Anterior cingulate cortex (tissue), 58 donors: ENCODE measurements at regions not wholly inside any gene's neighbourhood (a gene's known extent, or its start where the extent isn't known, plus 50 kb on each side); places are given as distances from the start of the nearest gene placed in this dataset.

Source experiments
- DNase-seq, 58 donors: peaks; one replicate each; lab custom pipeline; 2025; lab: John Stamatoyannopoulos, UW

DNA sequence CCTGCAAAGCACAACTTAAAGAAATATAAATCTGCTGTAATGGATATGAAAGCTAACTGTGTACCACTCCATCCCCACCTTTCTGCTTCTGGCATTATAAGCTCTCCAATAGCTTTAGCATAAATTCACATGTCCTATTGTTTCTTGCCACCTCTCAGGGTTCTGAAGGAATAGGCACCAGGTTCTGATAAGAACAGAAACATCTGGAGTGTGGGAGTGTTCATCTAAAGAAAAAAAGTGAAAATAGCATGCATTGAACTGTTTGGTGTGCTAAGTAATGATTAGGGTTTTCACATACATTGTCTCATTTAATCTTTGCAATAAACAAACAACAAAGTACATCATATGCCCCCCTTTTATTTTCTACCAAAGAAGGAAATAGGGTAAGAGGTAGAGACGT lies 72.3 kb downstream of the FAM76B start:
- no peak for DNase-seq

DNA sequence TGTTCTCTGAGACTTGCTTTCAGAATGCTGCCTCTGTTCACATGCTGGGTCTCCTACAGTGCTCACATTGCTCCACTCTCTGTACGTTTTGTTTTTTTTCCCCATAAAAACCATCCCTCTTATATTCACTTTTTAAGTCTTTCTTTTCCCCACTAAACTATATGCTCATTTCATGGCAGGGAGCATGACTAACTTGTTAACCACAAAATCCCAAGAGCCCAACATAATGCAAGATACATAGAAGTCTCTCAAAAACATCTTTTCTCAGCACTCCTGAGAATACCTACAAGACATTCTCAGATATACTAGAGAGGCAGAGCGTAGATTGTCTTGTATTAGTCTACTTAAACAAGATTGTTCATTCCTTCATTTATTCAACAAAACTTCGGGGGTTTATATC lies 73.3 kb downstream of the FAM76B start:
- DNase-seq = no peak

DNA sequence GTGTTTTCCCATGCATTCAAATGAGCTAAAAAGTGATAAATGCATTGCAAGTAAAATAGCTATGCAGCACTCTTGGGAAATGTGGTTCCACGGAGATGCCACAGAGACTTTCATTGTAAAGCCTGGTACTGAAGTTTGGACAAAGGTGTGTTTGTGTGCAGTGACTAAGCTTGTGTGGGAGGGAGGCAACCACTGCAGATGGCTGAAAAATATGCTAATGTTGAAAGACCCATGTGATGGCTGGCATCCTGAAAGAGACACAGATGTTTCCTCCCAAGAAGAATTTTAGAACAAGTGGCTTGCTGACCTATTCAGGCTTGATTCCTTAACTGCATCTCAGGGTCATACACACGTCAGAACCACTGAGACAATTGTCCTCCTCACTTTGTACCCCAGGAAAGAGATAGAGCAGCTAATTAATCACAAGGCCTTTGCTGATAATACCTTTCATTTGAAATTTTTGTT lies 73.8 kb downstream of the FAM76B start:
- DNase-seq = peak in 16 of 58 donors; percentile 3 to 82 (median 38)

DNA sequence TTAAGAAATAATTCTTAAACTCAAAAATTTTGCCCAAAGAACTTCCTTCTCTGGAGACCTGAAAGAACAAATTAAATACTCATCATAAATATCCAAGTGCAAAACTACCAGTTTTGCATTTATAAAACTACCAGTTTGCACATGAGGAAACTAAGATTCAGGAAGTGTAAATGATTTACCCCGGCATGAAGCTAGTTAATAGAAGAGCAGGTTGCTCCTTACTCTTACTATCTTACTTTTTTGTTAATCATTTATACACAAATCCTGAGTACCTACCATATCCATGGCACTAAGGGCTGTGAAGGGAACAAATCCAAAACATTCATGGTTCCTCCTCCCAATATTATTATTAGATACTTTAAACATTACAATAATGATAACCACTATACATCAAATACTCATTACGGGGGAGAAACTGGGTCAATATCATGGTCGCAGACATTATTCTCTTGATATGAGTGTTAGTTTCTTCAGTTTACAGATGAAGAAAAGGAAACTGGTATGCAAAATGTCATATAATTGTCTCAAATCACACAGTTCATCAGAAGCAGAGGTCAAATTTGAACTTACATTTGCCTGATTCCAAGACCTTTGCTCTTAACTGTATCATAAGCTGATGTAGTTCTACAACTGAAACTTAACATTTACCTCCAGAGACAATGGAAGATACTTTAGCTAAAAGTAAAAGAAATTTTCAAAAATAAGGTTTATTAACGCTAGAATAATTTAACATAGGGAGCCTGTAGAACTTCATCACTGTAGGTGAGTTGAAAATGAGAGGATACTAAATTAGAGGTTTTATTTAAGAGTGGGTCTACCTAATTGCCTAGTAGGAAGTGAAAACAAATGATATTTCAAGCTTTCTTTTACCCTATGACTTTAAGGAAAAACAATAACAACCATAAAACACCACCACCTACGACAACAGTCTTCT lies 74.5 kb downstream of the FAM76B start:
- no peak for DNase-seq

DNA sequence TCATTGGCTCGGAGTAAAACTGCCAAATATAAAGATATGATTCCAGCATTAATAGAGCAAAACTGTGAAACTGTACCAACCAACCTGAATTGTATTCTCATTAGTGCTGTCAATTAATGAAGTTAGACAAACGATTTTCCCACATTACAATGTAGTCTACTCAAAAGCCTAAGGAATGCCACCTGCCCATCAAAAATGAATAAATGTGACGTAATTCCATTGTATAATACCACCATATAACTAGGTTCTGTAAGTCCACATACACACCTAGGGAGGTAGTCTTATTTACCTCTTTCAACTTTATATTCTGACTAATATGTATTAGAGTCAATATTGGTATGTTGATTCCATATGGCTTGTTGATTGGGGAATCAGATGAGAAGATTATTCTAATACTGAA lies 76.2 kb downstream of the FAM76B start:
- DNase-seq = no peak

DNA sequence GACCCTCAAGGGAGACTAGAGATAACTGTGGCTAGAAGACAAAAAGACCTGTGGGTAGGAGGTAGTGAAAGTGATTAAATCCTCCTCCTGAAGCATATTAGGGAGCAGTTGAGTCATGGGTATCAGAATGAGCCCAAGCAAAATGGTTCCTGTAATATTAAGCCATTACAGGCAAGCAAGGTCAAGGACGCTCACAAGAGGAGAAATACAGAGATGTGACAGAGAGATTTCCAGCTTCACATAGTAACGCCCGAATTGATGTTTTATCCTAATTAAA lies 77.7 kb downstream of the FAM76B start:
- DNase-seq = no peak

DNA sequence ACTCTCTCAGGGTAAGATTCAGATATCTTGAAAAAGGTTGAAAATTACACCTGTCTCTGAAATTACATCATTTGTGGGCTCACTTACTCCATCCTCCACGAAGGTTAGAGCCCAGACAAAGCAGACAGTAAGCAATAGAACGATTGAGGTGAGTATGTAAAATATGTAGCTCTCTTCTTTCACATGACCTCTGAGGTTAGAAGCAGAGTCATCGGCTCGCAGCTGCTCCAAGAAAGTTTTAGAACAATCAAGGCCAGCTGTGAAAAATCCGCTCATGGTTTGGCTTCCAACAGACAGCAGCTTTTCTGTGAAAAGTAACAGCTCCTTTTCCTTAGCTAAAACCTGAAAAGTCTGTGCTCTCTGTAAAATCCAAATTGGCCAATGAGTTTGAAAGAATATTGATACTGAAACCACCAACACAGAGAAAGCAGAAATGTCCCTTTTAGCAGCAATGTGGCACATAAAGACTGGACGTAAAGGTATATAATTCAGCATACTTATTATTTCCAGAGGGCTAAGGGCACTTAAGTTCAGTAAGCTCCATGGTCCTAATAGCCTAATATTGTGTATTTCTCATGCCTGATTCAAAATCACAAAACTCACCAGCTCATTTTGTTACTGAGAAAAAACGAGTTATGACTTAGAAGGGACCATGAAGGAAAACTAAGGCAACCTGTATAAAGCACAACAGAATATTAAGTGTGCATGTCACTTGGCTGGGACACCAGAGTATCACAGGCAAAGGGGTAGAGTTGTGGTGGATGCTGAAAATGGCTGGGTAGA lies 78.2 kb downstream of the FAM76B start:
- no peak for DNase-seq

DNA sequence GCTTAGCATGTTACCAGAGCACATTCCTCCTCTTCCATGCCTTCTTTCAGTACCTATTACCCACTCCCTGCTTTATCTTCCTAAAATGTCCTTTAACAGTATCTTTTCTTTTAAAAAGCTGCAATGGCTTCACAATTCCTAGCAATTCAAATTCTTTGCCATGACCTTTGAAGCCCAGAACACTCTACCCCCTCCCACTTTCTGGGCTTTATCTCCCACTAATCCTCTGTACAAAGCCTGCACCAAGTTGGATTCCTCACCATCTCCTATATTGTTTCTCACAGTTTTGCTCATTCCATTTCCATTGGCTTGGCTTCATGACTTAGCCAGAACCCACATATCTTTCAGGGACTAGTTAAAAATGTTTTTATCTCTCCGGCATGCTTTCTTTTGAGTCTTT lies 80.9 kb downstream of the FAM76B start:
- no peak for DNase-seq

DNA sequence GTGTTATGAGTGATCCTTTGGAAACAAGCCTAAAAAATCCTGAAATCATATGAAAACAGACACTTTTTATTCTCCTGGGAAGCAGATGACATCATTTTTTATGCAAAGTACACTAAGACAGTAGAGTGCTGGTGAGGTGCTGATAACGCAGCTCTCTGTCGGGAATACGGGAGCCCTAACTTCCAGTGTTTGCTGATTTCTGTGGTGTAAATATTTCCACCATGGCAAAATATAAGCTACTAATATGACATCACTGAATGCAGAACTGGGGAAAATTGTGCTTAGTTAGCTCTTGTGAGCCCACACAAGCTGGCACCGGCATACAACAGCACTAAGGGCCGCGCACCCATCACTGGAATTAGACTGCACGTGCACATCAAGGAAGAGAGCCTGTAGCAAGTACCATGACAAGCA lies 82.6 kb downstream of the FAM76B start:
- DNase-seq = no peak

DNA sequence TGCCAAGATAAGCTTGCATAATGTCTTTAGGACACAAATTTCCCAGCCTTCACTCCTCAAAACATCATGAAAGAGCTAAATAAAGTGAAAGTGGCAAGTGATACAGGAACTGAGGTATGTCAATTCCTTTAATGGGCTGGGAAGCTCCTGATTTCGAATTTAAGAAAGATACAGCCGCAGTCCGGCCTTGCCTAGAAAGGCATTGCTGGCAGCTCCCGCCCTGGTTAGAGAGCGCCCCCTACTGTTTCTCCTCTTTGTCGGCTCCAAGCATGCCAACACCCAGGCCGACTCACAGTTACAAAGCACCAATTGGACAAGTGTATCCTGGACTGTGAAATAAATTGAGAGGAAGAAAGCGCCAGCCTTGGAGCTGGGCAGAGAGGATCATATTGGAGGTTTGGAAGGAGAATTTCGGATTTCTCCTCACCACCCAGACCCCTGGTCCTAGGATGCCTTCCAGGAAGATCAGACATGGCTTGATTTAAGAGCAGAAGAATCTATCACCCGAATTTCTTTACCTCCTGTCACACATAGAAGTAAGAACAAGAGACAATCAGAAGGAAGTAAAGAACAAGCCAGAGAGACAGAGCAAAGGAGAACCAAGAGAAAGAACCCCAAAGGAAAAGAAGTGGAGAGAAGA lies 84.0 kb downstream of the FAM76B start:
- DNase-seq = peak in 57 of 58 donors; percentile 8 to 91 (median 74)

DNA sequence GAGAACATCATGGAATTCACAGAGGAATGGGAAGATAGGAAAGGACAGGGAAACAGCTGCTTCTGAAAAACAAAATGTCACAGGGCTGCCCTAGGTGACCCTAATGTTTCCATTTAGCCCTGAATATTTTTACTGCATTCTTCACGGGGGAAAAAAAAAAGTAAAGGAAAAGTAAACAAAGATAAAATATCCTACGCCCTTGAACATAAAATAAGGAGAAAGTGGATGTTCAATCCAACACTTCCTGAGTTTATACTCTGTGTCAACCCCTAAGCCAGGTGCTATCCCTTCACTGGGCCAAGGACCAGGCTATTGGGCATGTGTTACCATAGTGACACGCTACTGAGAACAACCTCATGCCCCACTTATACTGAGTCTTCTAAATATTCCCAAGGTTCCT lies 84.7 kb downstream of the FAM76B start:
- no peak for DNase-seq

DNA sequence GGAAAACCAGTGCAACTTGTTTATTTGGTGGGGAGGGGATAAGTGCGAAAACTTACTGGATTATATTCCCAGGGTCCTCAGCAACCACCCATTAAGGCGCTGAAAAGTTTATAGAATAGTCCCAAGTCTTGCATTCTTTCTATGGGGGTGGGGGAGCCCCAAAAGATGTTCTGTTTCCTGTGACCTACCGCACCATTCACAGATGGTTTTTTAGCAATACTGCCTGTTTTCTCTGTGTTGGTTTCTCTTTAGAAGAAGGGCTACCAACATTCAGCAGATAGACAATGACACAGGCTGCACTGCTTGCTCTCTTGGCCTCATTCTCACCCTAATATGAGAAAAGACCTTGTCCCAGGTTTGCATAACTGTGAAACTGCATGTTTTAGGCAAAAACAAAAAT lies 86.5 kb downstream of the FAM76B start:
- no peak for DNase-seq

DNA sequence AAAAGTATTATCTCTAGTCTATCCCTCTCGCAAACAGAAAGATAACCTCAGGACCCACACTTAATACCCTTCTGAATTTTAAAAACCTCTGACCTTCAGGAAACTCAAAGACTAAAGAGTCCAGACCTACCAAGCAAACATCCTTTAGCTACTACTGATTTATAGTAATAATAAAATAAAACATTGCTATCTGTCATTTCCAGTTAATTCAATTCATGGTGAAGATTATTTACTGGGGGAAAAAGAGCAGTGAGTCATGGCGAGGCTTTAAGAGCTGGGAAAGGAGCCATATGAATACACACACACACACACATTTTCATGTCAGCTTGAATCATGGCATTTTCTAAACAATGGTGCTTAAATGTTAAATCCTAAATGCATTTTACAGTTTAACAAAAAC lies 87.1 kb downstream of the FAM76B start:
- DNase-seq = no peak

DNA sequence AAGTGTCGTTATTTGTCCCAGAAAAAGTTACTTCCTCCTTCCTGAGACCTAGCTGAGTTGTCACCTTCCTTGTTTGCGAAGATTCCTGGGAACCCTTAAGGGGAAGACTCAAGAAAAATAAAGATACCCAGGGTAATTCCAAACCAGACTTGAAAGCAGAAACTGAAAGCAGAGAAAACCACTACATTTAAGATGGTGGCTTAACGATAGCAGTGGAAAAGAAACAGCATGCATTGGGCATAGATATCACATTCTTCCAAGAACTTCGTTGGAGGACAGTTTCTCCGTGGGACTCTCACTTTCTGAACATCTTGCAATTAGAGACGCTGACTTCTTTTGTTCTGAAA lies 89.1 kb downstream of the FAM76B start:
- no peak for DNase-seq

DNA sequence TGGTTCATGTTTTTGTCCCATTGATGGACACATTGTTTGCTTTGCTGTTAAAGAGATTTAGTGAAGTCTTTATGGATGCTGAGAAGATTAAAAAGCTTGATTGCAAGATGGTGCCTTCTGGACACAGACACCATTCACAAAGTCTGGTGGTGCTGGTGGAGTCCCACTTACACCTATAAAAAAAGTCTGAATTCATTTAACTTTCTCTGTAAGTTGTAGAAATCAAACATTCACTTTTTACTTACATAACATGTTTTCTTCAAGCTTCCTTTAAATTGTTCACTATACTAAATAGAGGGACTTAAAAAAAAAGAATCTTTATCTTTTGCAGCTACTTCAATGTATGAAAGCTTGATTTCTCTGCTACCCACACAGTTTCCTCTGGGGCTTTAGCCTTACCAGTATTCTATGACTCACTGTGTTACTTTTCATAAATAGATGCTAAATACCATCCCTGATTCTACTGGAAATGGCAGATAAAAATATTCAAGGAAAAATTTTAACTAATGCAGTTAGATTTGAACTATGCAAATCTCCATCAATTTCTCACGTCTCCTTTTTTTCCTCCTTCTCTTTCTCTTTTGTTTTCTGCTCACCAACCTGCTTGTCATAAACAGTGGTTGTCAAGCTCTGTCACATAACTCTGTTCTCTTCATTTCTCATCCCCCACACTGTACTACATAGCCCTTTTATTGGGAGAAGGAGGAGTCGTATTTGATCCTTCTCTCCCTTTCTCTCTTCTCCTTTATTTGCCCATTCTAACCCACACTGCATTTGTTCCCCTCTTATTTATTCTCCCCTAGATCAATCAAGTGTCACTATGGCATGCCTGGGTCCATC lies 89.7 kb downstream of the FAM76B start:
- peak in 2 of 58 donors; percentile 25 to 26 for DNase-seq

DNA sequence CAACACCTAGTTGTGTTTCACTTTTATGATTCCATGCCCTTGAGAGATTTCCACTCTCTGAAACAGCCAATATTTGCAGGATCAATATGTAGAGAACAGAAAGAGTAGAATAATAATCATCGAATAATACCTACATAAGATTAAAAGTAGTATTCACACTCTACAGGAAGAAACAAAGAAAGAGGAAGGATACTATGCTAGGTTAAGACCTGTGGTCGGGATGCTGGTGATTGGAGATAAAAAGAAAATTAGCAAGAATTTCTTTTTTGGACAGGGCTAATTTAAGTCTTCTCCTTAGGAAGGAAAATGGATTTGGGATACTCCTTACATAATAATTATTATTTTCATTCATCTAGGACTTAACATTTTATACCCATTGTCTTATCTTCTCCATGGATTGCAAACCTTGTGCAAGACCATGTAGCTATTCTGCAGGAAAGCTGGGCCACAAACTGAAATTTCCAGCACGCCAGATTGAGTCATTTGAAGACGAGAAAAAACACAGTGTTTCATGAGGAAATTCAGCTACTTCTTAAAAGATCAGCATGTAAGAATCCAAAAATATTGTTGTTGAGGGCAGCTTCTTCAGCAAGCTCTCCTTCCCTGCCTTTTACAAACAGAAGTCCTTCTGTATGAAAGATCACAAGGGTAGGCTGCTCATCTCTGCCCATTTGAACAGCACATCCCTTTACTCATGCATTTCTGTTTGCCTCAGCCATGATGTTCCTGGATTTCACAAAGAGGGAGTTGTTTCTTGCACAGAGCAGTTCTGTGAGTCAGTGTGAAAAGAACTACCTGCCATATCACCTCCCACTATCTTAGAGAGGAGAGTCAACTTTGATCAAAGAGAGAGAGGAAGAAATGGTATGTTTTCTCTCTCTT lies 90.7 kb downstream of the FAM76B start:
- peak in 15 of 58 donors; percentile 1 to 78 (median 18) for DNase-seq

DNA sequence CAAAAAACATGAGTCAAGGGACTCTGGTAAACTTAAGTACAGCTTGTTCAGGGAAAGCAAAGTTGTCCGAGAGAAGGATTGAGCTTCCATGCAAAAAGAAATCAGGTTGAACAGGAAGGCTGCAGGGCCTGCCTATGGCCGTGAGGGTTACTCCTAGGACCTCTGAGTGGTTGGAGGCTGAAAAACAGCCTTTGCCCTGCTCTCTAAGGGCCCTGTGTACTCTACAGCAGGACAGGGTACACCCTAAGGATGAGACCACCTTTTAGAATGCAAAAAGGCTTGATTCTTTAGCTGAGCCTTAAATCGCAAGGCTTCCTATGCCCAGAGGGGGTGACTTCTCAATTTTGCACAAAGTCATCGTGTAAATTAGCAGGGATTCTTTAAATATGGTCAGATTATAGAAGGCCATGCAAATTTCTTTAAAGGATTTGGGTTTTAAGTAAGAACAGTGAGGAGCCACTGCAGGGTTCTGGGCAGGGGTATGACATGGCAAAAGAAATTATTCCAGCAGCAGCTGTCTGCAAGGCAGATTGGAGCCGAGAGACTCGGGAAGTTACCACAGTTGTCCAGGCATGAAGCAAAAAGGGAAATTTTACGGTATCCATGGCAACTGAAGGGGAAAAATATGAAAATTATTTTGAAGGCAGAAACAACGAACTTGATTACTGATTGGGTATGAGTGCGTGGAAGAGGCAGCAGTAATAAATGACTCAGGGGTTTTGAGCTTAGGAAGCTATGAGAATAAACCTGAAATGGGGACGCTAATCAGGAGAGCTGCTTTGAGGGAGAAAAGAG lies 91.8 kb downstream of the FAM76B start:
- peak in 5 of 58 donors; percentile 12 to 39 (median 21) for DNase-seq

DNA sequence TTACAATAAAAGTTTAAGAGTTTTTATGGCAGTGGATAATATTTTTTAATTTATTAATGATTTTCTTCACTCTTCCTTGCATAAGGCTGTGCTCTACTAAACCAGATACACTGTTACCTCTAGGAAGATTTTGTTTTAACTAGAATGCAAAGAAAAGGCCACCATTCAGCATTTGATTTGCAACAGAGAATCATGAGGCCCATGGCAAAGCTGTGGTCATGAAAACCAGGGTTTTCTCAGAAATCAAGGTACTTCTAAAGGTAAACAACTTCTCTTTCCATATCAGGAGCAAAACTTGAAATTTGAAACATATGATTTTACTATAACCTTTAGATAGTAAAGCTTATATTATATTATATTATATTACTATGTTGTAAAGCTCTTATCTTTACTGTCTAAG lies 94.4 kb downstream of the FAM76B start:
- no peak for DNase-seq

DNA sequence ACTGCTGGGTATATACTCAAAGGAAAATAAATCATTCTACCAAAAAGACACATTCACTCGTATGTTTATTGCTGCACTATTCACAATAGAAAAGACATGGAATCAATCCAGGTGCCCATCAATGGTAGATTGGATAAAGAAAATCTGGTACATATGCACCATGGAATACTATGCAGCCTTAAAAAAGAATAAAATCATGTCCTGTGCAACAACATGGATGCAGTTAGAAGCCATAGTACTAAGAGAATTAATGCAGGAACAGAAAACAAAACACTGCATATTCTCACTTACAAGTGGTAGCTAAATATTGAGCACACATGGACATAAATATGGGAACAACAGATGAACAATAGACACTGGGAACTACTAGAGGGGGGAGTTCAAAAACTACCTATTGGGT lies 96.3 kb downstream of the FAM76B start:
- DNase-seq = no peak
